Mucosa of rectum (tissue), 2 donors: ENCODE measurements at regions not wholly inside any gene's neighbourhood (a gene's known extent, or its start where the extent isn't known, plus 50 kb on each side); places are given as distances from the start of the nearest gene placed in this dataset.

Experiments
- H3K27ac ChIP-seq, 2 donors: one replicate each; pipeline ENCODE4 v1.7.0; 2013; ENCODE audit warnings: inconsistent platforms in 2 of 2, low read depth in 2 of 2, low read length in 2 of 2
- H3K27me3 ChIP-seq, 2 donors: one replicate each; pipeline ENCODE4 v1.7.0; 2013; ENCODE audit warnings: low read length in 2 of 2; ENCODE audit not compliant: control insufficient read depth in 2 of 2, insufficient read depth in 2 of 2
- H3K36me3 ChIP-seq, 2 donors: one replicate each; pipeline ENCODE4 v1.7.0; 2013; ENCODE audit warnings: low read length in 2 of 2; ENCODE audit not compliant: control insufficient read depth in 2 of 2, insufficient read depth in 2 of 2
- H3K4me1 ChIP-seq, 2 donors: one replicate each; pipeline ENCODE4 v1.7.0; 2013; ENCODE audit warnings: low read length in 2 of 2, mild to moderate bottlenecking in 1 of 2; ENCODE audit not compliant: control insufficient read depth in 2 of 2, insufficient read depth in 2 of 2
- H3K4me3 ChIP-seq, 2 donors: one replicate each; pipeline ENCODE4 v1.7.0; 2013; ENCODE audit warnings: low read length in 2 of 2
- H3K9ac ChIP-seq, 2 donors: one replicate each; pipeline ENCODE4 v1.7.0; 2013; ENCODE audit warnings: low read length in 2 of 2, low read depth in 1 of 2, mild to moderate bottlenecking in 1 of 2
- H3K9me3 ChIP-seq, 2 donors: one replicate each; pipeline ENCODE4 v1.7.0; 2013; ENCODE audit warnings: low read length in 2 of 2; ENCODE audit not compliant: control insufficient read depth in 2 of 2
- donor health status: healthy.
- donor health status: Normal muscosa, but diverticular disease.

GRCh38 chr20:4548552-4548951 is 137.7 kb upstream of the PRNP start:
- Histone ChIP-seq H3K4me1 (no peaks in the 10 kb centered on the region), H3K36me3 (no peaks in the 10 kb centered on the region), H3K27ac (no peak overlapping the region), H3K27me3 (no peaks in the 10 kb centered on the region), H3K4me3 (no peak overlapping the region), H3K9me3 (no peaks in the 10 kb centered on the region), H3K9ac (no peak overlapping the region)

- Histone ChIP-seq H3K4me3 (no peak overlapping the region), H3K27me3 (no peaks in the 10 kb centered on the region), H3K9me3 (no peaks in the 10 kb centered on the region), H3K36me3 (no peaks in the 10 kb centered on the region), H3K27ac (no peak overlapping the region), H3K9ac (no peak overlapping the region), H3K4me1 (no peaks in the 10 kb centered on the region)
Measured at GRCh38 chr20:4546786-4547185, 139.5 kb upstream of the PRNP start.

DNA sequence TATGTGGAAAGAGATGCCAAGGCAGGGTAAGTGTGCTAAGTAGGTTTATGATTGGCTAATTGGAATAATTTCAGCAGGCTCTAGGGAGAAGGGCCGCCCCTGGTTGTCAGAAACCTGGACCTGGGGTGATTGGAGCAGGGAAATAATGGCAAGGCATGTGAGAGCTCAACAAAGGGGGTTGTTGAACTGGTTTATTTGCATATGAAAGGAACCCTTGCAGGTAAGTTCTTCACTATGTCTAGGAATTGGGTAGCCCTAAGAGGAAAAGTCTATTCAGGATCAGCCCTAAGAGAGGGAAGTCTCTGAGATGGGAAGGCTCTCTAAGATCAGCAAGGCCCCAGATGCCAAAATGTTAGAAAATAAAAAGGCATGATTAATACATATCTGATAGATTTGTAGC is 139.9 kb upstream of the PRNP start:
- Histone ChIP-seq H3K9ac (no peak overlapping the region), H3K36me3 (no peaks in the 10 kb centered on the region), H3K27ac (no peak overlapping the region), H3K27me3 (no peaks in the 10 kb centered on the region), H3K9me3 (no peaks in the 10 kb centered on the region), H3K4me1 (no peaks in the 10 kb centered on the region), H3K4me3 (no peak overlapping the region)

DNA sequence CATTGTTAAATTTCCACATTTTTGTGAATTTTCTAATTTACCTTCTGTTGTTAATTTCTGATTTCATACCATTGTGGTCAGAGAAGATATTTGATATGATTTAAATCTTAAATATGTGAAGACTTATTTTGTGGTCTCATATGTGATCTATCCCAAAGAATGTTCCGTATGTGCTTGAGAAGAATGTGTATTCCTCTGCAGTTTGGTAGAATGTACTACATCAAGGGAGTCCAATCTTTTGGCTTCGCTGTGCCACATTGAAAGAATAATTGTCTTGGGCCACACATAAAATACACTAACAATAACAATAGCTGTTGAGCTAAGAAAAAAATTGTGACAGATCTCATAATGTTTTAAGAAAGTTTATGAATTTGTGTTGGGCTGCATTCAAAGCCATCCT is 140.7 kb upstream of the PRNP start:
- Histone ChIP-seq H3K27ac (no peak overlapping the region), H3K27me3 (no peaks in the 10 kb centered on the region), H3K9ac (no peak overlapping the region), H3K4me1 (no peaks in the 10 kb centered on the region), H3K4me3 (no peak overlapping the region), H3K9me3 (no peaks in the 10 kb centered on the region), H3K36me3 (no peaks in the 10 kb centered on the region)

DNA sequence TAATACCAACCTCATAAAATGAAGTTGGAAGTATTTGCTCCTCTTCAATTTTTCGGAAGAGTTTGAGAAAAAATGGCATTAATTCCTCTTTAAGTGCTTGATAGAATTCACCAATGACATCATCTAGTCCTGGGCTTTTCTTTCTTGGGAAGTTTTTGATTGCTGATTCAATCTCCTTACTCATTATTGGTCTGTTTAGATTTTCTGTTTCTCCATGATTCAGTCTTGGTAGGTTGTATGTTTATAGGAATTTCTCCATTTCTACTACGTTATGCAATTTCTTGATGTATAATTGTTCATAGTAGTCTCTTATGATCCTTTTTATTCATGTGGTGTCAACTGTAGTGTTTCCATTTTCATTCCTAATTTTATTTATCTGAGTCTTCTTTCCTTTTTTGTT is 141.5 kb upstream of the PRNP start:
- Histone ChIP-seq H3K27ac (no peak overlapping the region), H3K9ac (no peak overlapping the region), H3K36me3 (no peaks in the 10 kb centered on the region), H3K4me3 (no peak overlapping the region), H3K27me3 (no peaks in the 10 kb centered on the region), H3K9me3 (no peaks in the 10 kb centered on the region), H3K4me1 (no peaks in the 10 kb centered on the region)

DNA sequence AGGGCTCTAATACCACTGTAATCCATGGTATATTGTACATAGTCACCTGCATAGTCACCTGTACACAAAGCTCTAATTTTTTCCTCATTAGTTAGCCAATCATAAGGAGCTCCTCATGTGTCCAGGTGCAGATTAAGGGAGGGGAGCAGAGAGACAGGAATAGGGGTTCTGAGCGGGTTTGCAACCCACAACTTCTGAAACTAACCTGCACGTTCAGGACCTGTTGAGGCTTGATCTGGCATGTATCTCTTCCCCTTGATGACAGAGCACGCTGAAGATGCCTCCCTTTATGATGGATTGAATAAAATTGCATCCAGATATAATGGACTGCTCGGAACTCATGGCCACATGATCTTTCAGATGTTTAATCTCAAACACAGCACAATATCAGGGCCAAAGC is 144.0 kb upstream of the PRNP start:
- Histone ChIP-seq H3K4me3 (no peak overlapping the region), H3K36me3 (no peaks in the 10 kb centered on the region), H3K9ac (no peak overlapping the region), H3K27ac (no peak overlapping the region), H3K9me3 (no peaks in the 10 kb centered on the region), H3K27me3 (no peaks in the 10 kb centered on the region), H3K4me1 (no peaks in the 10 kb centered on the region)

- H3K27me3 ChIP-seq: no peaks in the 10 kb centered on the region
- no peak overlapping the region for H3K9ac ChIP-seq
- no peaks in the 10 kb centered on the region for H3K4me1 ChIP-seq
- no peaks in the 10 kb centered on the region for H3K36me3 ChIP-seq
- no peaks in the 10 kb centered on the region for H3K9me3 ChIP-seq
- no peak overlapping the region for H3K27ac ChIP-seq
- no peak overlapping the region for H3K4me3 ChIP-seq
Measured at GRCh38 chr20:4534315-4534714, 151.9 kb upstream of the PRNP start.

DNA sequence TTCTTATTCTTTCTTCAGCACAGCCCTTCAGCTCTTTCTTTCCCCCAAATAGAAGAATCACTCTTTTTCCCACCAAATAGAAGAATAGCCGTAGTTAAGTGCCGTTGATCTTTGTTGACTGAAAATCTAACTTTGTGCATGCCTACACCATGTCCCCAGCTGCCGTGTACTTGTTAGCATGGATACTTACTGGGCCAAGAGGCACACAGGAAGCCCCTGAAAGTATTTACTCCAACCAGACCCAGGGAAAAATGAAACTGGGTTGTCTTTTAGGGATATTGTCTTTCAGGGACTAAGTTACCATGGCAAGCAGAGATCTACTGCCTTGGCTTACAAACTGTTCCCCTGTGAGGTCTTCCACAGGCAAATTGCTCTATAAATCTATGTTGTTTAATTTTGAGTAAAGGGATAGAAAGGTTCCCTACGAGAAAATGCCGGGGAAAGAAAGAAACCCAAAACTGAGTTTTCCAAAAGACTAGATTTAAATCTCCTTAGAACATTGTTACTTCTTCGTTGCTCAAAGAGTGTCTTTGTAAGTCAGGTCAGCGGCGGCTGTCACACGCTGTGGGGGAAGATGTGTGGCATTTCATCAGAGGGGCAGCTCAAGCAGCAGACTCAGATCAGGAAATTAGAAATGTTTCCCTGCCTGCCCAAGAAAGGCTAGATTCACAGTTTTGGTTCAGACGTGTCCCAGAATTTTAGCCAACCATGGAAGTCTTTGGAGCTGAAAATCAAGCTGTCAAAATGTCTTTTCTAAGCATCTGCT is 152.7 kb upstream of the PRNP start:
- H3K4me3 ChIP-seq: no peak overlapping the region
- H3K9me3 ChIP-seq: no peaks in the 10 kb centered on the region
- H3K4me1 ChIP-seq: no peaks in the 10 kb centered on the region
- H3K36me3 ChIP-seq: no peaks in the 10 kb centered on the region
- H3K27ac ChIP-seq: no peak overlapping the region
- no peaks in the 10 kb centered on the region for H3K27me3 ChIP-seq
- H3K9ac ChIP-seq: no peak overlapping the region

- no peak overlapping the region for H3K9ac ChIP-seq
- H3K27ac ChIP-seq: no peak overlapping the region
- no peaks in the 10 kb centered on the region for H3K27me3 ChIP-seq
- H3K4me3 ChIP-seq: no peak overlapping the region
- H3K36me3 ChIP-seq: no peaks in the 10 kb centered on the region
- no peaks in the 10 kb centered on the region for H3K9me3 ChIP-seq
- no peaks in the 10 kb centered on the region for H3K4me1 ChIP-seq
Measured at GRCh38 chr20:4532772-4533171, 153.5 kb upstream of the PRNP start.

DNA sequence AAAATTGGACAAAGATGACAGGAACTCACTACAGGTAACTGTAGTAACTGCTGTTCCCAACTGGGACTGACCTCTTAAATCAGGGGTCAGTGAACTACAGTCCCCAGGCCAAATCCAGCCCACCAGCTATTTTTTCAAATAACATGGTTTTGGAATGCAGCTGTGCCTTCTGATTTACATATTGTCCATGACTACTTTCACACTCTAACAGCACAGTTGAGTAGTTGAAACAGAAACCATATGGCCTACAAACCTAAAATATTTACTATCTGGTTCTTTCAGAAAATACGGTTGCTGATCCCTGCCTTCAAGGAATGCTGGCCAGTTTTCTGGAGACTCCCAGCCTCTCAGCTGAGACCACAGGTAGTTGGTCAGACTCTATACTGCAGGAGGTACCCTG is 161.5 kb upstream of the PRNP start:
- H3K9me3 ChIP-seq: peaks cover 0 to 2% of the 10 kb centered on the region in 2 donors
- no peaks in the 10 kb centered on the region for H3K36me3 ChIP-seq
- no peak overlapping the region for H3K9ac ChIP-seq
- H3K4me1 ChIP-seq: no peaks in the 10 kb centered on the region
- H3K27me3 ChIP-seq: no peaks in the 10 kb centered on the region
- H3K4me3 ChIP-seq: no peak overlapping the region
- H3K27ac ChIP-seq: no peak overlapping the region

DNA sequence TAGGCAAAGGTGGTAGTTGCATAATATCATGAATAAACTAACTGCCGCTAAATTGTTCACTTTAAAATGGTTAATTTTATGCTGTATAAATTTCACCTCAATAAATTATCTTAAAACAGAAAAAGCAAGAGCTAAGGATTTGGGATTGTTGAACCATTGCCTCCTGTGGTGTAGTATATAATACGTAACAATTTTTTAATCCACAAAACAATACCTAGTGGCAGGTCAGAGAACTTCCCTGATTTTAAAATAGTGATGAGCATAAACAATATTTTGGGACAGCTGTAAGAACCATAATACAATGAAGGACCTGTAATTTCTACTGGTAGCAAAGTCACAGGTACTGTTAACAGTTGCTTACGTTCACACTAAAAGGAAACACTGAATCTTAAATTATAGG is 161.9 kb upstream of the PRNP start:
- no peaks in the 10 kb centered on the region for H3K27me3 ChIP-seq
- no peak overlapping the region for H3K9ac ChIP-seq
- no peaks in the 10 kb centered on the region for H3K4me1 ChIP-seq
- H3K9me3 ChIP-seq: peaks cover 0 to 2% of the 10 kb centered on the region in 2 donors
- no peaks in the 10 kb centered on the region for H3K36me3 ChIP-seq
- no peak overlapping the region for H3K4me3 ChIP-seq
- no peak overlapping the region for H3K27ac ChIP-seq
